H9 (cell line): ENCODE measurements at regions not wholly inside any gene's neighbourhood (a gene's known extent, or its start where the extent isn't known, plus 50 kb on each side); places are given as distances from the start of the nearest gene placed in this dataset.

Experiments used
- DNase-seq: peaks from one replicate; pipeline ENCODE4 v3.0.0-alpha.2; 2017
- H2AFZ ChIP-seq: one replicate; pipeline ENCODE4 v1.6.1; 2013; ENCODE audit warnings: mild to moderate bottlenecking, low read length, control low read depth, moderate library complexity
- H2AK5ac ChIP-seq: 2 replicates; pipeline ENCODE4 v1.6.1; 2013; ENCODE audit warnings: low read length, control low read depth, mixed read lengths; ENCODE audit not compliant: insufficient read length
- H2BK120ac ChIP-seq: one replicate; pipeline ENCODE4 v1.6.1; 2013; ENCODE audit warnings: low read depth, mild to moderate bottlenecking, low read length, control low read depth, inconsistent platforms; ENCODE audit not compliant: poor library complexity, severe bottlenecking
- H2BK12ac ChIP-seq: 2 replicates; pipeline ENCODE4 v1.6.1; 2013; ENCODE audit warnings: low read length, control low read depth, mixed read lengths, low read depth; ENCODE audit not compliant: insufficient read length
- H2BK15ac ChIP-seq: 2 replicates; pipeline ENCODE4 v1.6.1; 2013; ENCODE audit warnings: low read depth, low read length, control low read depth
- H2BK20ac ChIP-seq: one replicate; pipeline ENCODE4 v1.6.1; 2013; ENCODE audit warnings: low read depth, mild to moderate bottlenecking, low read length, control low read depth, inconsistent platforms; ENCODE audit not compliant: poor library complexity, severe bottlenecking
- H2BK5ac ChIP-seq: 2 replicates; pipeline ENCODE4 v1.6.1; 2013; ENCODE audit warnings: low read length, control low read depth, mixed read lengths; ENCODE audit not compliant: insufficient read length
- H3K14ac ChIP-seq: 2 replicates; pipeline ENCODE4 v1.6.1; 2013; ENCODE audit warnings: low read length, control low read depth; ENCODE audit not compliant: insufficient read depth
- H3K18ac ChIP-seq: 2 replicates; pipeline ENCODE4 v1.6.1; 2013; ENCODE audit warnings: low read depth, mild to moderate bottlenecking, mixed read lengths, low read length, control low read depth; ENCODE audit not compliant: insufficient read length
- H3K23ac ChIP-seq: 2 replicates; pipeline ENCODE4 v1.6.1; 2013; ENCODE audit warnings: low read length, control low read depth, mixed read lengths, low read depth; ENCODE audit not compliant: insufficient read length
- H3K23me2 ChIP-seq: 2 replicates; pipeline ENCODE4 v1.6.1; 2013; ENCODE audit warnings: low read depth, mild to moderate bottlenecking, mixed read lengths, low read length, control low read depth; ENCODE audit not compliant: insufficient read length, poor library complexity, severe bottlenecking
- H3K27ac ChIP-seq: 2 replicates; pipeline ENCODE4 v1.5.1; 2013; ENCODE audit warnings: low read length, control low read depth, mixed read lengths, low read depth; ENCODE audit not compliant: insufficient read length
- H3K27me3 ChIP-seq: 2 replicates; pipeline ENCODE4 v1.6.1; 2013; ENCODE audit warnings: low read length, control low read depth, inconsistent platforms; ENCODE audit not compliant: insufficient read depth
- H3K4ac ChIP-seq: 2 replicates; pipeline ENCODE4 v1.6.1; 2013; ENCODE audit warnings: low read depth, mild to moderate bottlenecking, control low read depth, inconsistent platforms, low read length, moderate library complexity
- H3K4me1 ChIP-seq: 2 replicates; pipeline ENCODE4 v1.6.1; 2013; ENCODE audit warnings: low read length, control low read depth, inconsistent platforms; ENCODE audit not compliant: insufficient read depth
- H3K4me2 ChIP-seq: 2 replicates; pipeline ENCODE4 v1.6.1; 2013; ENCODE audit warnings: low read length, control low read depth, mixed read lengths; ENCODE audit not compliant: insufficient read length, insufficient read depth
- H3K56ac ChIP-seq: 2 replicates; pipeline ENCODE4 v1.6.1; 2013; ENCODE audit warnings: low read depth, mild to moderate bottlenecking, mixed read lengths, low read length, control low read depth; ENCODE audit not compliant: insufficient read length
- H3K79me1 ChIP-seq: 2 replicates; pipeline ENCODE4 v1.6.1; 2013; ENCODE audit warnings: low read depth, mild to moderate bottlenecking, moderate library complexity, low read length, control low read depth, inconsistent platforms; ENCODE audit not compliant: insufficient read depth, poor library complexity, severe bottlenecking
- H3K79me2 ChIP-seq: 2 replicates; pipeline ENCODE4 v1.6.1; 2013; ENCODE audit warnings: low read length, control low read depth, inconsistent platforms; ENCODE audit not compliant: insufficient read depth
- H3K9ac ChIP-seq: 2 replicates; pipeline ENCODE4 v1.6.1; 2013; ENCODE audit warnings: low read length, control low read depth, mixed read lengths; ENCODE audit not compliant: insufficient read length; ENCODE audit errors: extremely low read depth
- H3K9me3 ChIP-seq: one replicate; pipeline ENCODE4 v1.6.1; 2013; ENCODE audit warnings: low read depth, low read length, inconsistent platforms; ENCODE audit not compliant: control insufficient read depth
- H3T11ph ChIP-seq: one replicate; pipeline ENCODE4 v1.6.1; 2013; ENCODE audit warnings: mild to moderate bottlenecking, low read length, control low read depth, inconsistent platforms
- H4K20me1 ChIP-seq: one replicate; pipeline ENCODE4 v1.6.1; 2013; ENCODE audit not compliant: control insufficient read depth, insufficient read length, insufficient read depth
- H4K5ac ChIP-seq: 2 replicates; pipeline ENCODE4 v1.6.1; 2013; ENCODE audit warnings: low read depth, mild to moderate bottlenecking, mixed read lengths, low read length, control low read depth; ENCODE audit not compliant: insufficient read length
- H4K8ac ChIP-seq: replicated peaks from 2 replicates; pipeline ENCODE4 v1.6.1; 2013; ENCODE audit warnings: low read length, control low read depth, mixed read lengths, low read depth; ENCODE audit not compliant: insufficient read length
- H4K91ac ChIP-seq: 2 replicates; pipeline ENCODE4 v1.6.1; 2013; ENCODE audit warnings: low read depth, mild to moderate bottlenecking, moderate library complexity, mixed read lengths, low read length, control low read depth; ENCODE audit not compliant: insufficient read length
- H3K27ac Mint-ChIP-seq, 3 experiments: 2 replicates in 2 of 3; 3 replicates in 1 of 3; pipeline ENCODE4 v1.8.0; 2020 to 2021; ENCODE audit warnings: mixed read lengths in 3 of 3, mild to moderate bottlenecking in 1 of 3, moderate library complexity in 1 of 3
- H3K27me3 Mint-ChIP-seq: 2 replicates; pipeline ENCODE4 v1.8.0; 2021; ENCODE audit warnings: low read depth, mild to moderate bottlenecking, moderate library complexity, mixed read lengths
- H3K36me3 Mint-ChIP-seq, 3 experiments: 2 replicates in 2 of 3; 3 replicates in 1 of 3; pipeline ENCODE4 v1.8.0; 2020 to 2021; ENCODE audit warnings: low read depth in 3 of 3, mixed read lengths in 3 of 3; ENCODE audit not compliant: insufficient read depth in 1 of 3
- H3K4me1 Mint-ChIP-seq, 2 experiments: 2 replicates each; pipeline ENCODE4 v1.8.0; 2020; ENCODE audit warnings: mixed read lengths in 2 of 2
- H3K4me3 Mint-ChIP-seq, 2 experiments: 2 replicates in 1 of 2; 3 replicates in 1 of 2; pipeline ENCODE4 v1.8.0; 2020 to 2021; ENCODE audit warnings: mild to moderate bottlenecking in 2 of 2, mixed read lengths in 2 of 2, moderate library complexity in 1 of 2
- H3K9me3 Mint-ChIP-seq, 2 experiments: 2 replicates in 1 of 2; 3 replicates in 1 of 2; pipeline ENCODE4 v1.8.0; 2020; ENCODE audit warnings: mild to moderate bottlenecking in 2 of 2, mixed read lengths in 2 of 2, moderate library complexity in 1 of 2
- WGBS: extraction: QIAGEN DNeasy Blood & Tissue Kit; methylation state at CpG from one replicate; pipeline ENCODE4 v1.1.7; 2013; ENCODE audit warnings: missing lambda C conversion rate, low lambda C conversion rate, mixed read lengths; ENCODE audit not compliant: insufficient read length; ENCODE audit errors: extremely low coverage; 5-methylcytosine and 5-hydroxymethylcytosine counted together
- TF ChIP-seq, protein P1 (sequence below): fragments of 200-600 bp; sonication (generic); conservative IDR thresholded peaks from 3 replicates; pipeline ENCODE4 v1.8.0; 2021; ENCODE audit warnings: antibody characterized with exemption, mild to moderate bottlenecking

DNA sequence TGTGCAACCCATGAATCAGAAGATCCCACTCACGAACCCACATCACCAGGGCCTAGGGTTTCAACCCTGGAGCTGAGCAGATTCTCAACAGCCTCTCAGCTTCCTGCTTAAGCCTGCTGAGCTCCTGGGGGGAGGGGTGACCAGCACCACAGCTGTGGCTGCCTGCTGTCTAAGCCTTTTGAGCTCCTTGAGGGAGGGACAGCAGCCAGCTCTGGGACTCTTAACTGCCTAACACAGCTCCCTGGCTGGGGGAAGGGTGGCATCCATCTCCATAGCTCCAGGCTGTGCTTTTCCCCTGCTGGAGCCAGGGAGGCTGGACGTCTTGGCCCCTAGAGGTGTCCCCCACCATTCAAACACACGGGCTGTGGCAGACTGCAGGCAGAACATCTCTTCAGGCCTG lies 250.3 kb downstream of the DMAC1 start:
- Histone ChIP-seq H2AK5ac (no peak overlapping the region), H3K23ac (no peak overlapping the region), H4K5ac (no peak overlapping the region), H2BK12ac (peak overlapping the region; percentile 14), H2BK5ac (no peak overlapping the region), H3K9me3 (no peaks in the 10 kb centered on the region), H3K27me3 (no peaks in the 10 kb centered on the region), H4K20me1 (no peaks in the 10 kb centered on the region), H3K27ac (no peak overlapping the region), H3K14ac (peak overlapping the region; percentile 82), H3K79me1 (no peaks in the 10 kb centered on the region), H3K4me1 (peaks cover 7% of the 10 kb centered on the region; the same call in 1 of the 2 replicates), H3K4ac (no peak overlapping the region), H4K91ac (no peak overlapping the region), H2AFZ (no peak overlapping the region), H3K56ac (no peak overlapping the region), H3K4me2 (no peak overlapping the region), H3K9ac (no peak overlapping the region), H3K79me2 (no peaks in the 10 kb centered on the region), H4K8ac (no peak overlapping the region), H3T11ph (no peak overlapping the region), H2BK120ac (no peak overlapping the region), H3K23me2 (peaks cover 3% of the 10 kb centered on the region), H2BK15ac (no peak overlapping the region), H2BK20ac (no peak overlapping the region), H3K18ac (peak overlapping the region; percentile 29)
- Mint-ChIP-seq H3K27me3 (no peaks in the 10 kb centered on the region), H3K4me3 (no peak overlapping the region), H3K4me1 (peaks cover 13 to 19% of the 10 kb centered on the region in 2 experiments), H3K9me3 (no peaks in the 10 kb centered on the region), H3K36me3 (no peaks in the 10 kb centered on the region; a peak in 1 of 7 replicates), H3K27ac (no peak overlapping the region)
- peak; percentile 78 for DNase-seq
- TF ChIP-seq, protein P1, sequence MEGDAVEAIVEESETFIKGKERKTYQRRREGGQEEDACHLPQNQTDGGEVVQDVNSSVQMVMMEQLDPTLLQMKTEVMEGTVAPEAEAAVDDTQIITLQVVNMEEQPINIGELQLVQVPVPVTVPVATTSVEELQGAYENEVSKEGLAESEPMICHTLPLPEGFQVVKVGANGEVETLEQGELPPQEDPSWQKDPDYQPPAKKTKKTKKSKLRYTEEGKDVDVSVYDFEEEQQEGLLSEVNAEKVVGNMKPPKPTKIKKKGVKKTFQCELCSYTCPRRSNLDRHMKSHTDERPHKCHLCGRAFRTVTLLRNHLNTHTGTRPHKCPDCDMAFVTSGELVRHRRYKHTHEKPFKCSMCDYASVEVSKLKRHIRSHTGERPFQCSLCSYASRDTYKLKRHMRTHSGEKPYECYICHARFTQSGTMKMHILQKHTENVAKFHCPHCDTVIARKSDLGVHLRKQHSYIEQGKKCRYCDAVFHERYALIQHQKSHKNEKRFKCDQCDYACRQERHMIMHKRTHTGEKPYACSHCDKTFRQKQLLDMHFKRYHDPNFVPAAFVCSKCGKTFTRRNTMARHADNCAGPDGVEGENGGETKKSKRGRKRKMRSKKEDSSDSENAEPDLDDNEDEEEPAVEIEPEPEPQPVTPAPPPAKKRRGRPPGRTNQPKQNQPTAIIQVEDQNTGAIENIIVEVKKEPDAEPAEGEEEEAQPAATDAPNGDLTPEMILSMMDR, result no peak
- WGBS, result no CpG with 5 or more reads among the region's 3 CpGs
